ENCODE measurements at regions not wholly inside any gene's neighbourhood (a gene's known extent, or its start where the extent isn't known, plus 50 kb on each side); places are given as distances from the start of the nearest gene placed in this dataset.
"Not testable (repeated sequence)": the region's sequence is repeated elsewhere in the genome, so short reads cannot be mapped to it uniquely, and the experiment has no call there.

DNA sequence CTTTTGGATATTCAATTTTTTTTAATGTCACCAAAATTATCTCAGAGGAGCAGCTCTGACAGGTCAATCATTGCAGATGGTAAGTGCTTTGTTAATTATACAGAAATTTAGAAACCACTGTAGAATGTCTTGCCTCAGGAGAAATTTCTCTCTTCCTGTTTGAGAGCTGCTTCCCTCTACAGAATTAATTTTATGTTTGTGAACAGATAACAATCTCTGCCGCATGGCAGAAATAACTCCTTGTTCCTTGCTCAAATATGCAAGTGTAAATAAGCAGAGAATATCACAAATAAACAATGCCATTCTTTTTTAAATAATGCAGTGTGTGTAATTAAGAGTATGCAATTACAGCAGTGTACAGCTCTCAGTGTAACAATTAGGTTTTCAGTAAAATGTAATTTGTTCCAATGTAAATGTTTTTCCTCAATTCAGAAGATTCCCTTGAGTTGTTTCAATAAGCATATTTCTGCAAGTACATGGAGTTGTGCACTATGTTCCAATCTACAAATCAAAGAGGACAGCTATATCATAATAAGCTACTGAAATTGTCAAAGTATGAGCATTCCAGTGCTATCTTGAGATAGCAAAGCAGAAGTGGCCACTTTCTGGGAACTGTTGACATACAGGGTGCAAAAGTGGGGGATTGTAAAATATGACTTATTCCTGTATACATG, 1012.8 kb downstream of the MAT2B start:
- DNase-seq (ENCODE audit: low spot score) = peak; percentile 14

DNA sequence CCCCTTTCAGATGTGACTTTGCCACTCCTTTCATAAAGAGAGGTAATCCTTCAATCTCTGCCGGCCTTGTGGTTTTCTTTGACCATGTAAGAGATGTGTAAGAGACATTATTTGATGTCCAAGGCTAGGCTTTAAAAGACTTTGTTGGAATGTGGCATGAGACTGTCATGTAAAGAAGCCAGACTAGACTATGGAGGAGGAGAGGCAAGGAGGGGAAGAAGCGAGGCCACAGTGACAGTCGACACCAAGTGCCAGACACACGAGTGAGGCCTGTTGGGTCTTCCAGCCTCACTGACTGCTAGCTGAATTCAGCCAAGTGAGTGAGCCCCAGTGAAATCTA, 1013.3 kb downstream of the MAT2B start:
- no peak for DNase-seq (ENCODE audit: low spot score)

DNA sequence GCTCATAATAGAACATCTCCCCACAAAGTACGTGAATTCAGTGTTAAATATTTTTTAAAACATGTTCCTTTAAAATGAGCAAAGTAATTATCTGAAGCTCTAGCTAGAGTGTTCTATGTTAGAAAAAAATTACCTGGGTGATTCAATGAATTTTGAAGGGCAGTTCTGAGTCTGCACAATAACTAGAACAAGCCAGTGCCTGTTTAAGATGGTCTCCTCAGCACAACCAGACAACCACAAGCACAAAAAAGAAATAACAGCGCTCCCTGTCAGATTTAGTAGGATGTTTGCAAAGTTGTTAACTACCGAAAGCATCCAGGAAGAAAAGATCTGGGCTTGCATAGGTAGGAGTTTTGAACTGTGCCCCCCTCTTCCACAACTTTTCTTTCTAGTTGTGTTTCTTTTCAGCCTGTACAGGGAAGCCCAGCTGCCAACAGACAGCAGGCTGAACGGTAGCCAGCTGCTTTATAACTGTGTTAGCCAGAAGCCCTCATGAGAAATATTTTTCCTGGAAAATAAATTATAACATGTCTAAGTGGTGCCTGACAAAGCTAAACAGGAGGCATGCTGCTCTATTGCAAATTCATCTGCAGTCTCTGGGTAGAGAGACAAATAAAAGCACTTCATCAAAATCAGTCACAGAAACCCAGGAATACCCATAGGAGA, 1026.9 kb downstream of the MAT2B start:
- no peak for DNase-seq (ENCODE audit: low spot score)

DNA sequence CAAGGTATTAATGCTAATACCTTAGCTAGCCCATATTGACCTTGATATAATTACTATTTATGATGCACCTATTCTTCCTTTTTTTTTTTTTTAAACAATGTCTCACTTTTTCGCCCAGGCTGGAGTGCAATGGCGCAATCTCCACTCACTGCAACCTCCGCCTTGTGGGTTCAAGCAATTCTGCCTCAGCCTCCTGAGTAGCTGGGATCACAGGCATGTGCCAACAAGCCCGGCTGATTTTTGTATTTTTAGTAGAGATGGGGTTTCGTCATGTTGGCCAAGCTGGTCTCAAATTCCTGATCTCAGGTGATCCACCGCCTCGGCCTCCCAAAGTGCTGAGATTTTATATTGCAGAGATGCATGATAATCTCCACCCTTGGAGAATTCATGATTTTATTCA, 1028.0 kb downstream of the MAT2B start:
- not testable (repeated sequence) for DNase-seq (ENCODE audit: low spot score)

GRCh38 chr5:164540174-164540573, 1034.8 kb downstream of the MAT2B start:
- no peak for DNase-seq (ENCODE audit: low spot score)

- DNase-seq (ENCODE audit: low spot score) = no peak
Measured at GRCh38 chr5:164545507-164545906, 1040.1 kb downstream of the MAT2B start.

- no peak for DNase-seq (ENCODE audit: low spot score)
Measured at GRCh38 chr5:164553851-164554250, 1048.4 kb downstream of the MAT2B start.

- DNase-seq (ENCODE audit: low spot score) = no peak
Measured at GRCh38 chr5:164555809-164556208, 1050.4 kb downstream of the MAT2B start.

DNA sequence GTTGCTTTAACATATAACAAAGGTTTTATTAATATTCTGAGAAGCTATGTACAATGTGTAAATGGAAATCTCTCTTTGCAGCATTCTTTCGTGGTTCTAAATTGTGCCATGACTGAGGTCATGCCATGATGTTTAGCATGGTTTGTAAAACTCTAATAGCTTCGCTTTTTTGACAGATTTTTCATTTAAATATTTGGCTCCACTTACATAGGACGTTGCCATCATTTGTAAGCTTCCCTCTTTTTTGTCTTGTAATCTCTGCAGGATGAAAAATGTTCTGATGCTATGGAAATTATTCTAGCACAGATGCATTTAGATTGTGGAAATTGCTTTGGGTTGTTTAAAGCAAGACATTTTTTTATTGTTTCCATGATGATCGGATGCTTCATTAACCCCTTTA, 1054.8 kb downstream of the MAT2B start:
- DNase-seq (ENCODE audit: low spot score) = no peak

DNA sequence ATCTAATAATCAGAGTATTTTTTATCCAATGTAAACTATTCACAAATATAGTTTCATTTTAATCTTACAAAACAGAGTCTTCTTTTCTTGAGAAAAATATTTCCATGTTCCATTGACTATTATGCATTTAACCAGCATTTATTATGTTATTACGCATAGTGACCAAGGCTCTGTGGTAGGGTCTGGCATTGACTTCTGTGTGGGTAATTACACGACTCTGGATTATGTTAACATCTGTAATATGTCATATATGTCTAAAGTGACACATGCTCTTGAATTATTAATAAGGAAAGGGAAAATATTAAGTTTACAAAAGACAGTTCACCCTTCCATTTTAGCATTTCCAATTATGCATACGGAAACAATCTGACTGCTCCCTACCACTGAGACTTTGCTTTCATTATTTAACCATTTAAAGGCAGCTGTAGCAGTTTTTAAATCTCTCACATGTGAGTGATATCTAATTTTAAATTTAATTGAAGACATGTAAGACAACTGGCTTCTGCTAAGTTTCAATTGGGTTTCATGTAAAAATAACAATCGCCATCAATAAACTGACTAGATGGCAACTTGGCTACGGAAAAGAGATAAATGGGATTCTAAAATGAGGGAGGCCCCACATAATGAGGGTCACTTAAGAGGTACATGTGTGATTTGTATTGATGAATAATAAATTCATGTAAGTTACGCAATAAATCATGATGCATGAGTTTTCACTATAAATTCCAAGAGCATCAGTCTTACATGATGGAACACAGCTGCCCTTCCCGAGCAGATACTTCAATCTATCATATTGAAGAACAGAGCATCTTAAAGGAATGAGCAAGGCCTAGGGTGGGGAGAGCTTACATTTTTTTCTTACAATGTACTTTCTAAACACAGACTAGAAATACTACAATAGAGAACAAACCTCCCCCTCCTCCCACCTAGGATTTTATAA, 1056.8 kb downstream of the MAT2B start:
- no peak for DNase-seq (ENCODE audit: low spot score)

DNA sequence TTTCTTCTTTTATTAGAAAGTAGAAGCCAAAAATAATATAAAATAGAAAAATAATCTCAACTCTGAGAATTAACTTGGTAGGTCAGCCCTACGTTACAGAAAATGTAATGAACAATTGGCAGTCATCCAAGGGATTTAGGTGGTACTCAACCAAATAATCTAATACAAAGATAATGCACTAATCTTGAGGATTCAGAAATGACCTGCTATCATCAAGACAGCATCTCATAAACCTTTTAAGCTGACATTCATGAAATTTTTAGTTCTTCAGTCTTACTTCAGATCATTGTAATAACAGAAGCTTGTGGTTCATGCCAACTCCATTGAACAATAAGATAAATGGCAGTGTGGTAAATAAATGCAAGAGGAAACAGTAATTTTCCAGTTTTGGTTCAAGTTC, 1058.0 kb downstream of the MAT2B start:
- DNase-seq (ENCODE audit: low spot score) = no peak

DNA sequence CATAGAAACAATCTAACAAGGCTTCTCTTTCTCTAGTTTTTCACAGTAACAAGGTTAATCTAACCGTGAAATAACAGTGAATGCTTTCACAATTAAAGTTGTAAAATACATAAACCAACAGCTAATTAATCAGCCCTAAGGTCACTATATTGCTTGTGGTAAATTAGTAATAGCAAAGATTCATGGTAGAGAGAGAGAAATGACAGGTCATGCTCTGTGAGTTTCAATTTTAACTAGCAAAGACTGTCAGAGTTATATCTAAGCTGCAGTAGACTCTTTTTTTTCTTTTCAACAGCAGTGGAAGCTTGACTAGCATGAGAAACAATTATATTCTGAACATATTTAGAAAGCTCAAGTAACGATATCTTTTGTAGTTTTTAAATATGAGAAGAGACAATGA, 1068.0 kb downstream of the MAT2B start:
- DNase-seq (ENCODE audit: low spot score) = no peak

DNA sequence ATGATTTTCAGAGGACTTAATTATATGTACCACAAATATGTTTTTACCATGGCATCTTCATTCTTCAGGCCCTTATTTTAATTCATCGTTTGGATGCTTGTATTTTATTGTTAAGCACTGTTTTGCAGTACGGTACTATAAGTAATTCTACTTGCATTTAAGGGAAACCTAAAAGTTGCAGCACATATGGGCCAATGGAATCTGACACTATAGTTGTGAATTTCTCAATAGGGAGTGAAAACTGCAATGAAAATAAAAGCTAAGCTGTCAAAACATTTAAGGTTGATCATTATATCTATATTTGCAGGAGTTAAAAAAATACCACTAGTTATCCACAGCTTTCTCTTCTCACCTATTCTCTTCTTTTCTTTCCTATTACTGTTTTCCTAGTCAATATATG, 1071.8 kb downstream of the MAT2B start:
- no peak for DNase-seq (ENCODE audit: low spot score)

DNA sequence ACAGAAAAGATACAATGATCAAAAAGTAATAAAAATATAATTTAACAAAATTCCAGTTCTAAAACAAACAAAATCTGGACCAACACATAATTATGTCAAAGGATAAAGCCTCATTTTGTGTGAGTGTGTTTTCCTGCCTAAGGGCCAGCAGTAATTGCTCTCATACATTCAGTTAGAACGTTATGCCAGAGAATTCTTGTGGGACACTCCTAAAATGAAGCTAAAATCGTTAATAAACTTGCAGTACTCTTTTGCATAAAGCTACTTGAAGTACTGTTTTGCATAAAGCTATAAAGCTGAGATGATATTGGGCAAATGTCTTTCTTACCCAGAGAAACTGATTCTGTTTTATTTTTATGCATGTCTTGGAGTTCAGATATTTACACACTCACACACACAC, 1072.3 kb downstream of the MAT2B start:
- no peak for DNase-seq (ENCODE audit: low spot score)

- DNase-seq (ENCODE audit: low spot score) = no peak
Measured at GRCh38 chr5:164578401-164578800, 1073.0 kb downstream of the MAT2B start.

GRCh38 chr5:164578911-164579310, 1073.5 kb downstream of the MAT2B start:
- no peak for DNase-seq (ENCODE audit: low spot score)

GRCh38 chr5:164580155-164580554, 1074.7 kb downstream of the MAT2B start:
- DNase-seq (ENCODE audit: low spot score) = no peak

GRCh38 chr5:164581889-164582288, 1076.5 kb downstream of the MAT2B start:
- no peak for DNase-seq (ENCODE audit: low spot score)

DNA sequence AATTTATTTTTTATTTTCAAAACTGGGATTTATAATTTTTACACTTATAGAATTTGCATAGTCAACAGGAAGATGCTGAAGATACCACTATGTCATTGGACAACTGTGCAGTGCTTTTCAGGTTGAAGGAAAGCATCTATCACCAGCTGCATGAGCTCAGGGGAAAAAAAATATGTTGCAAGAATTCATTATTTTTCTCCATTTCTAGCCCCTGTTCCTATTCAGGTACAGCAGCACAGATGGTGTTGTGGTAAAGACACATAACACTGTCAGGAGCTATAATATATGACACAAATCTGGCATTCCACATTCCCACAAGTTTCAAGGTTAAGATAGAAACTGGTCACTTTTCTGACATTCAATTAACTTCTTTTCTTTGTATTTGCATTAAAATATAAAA, 1088.6 kb downstream of the MAT2B start:
- no peak for DNase-seq (ENCODE audit: low spot score)

GRCh38 chr5:164597293-164597900, 1092.0 kb downstream of the MAT2B start:
- no peak for DNase-seq (ENCODE audit: low spot score)

DNA sequence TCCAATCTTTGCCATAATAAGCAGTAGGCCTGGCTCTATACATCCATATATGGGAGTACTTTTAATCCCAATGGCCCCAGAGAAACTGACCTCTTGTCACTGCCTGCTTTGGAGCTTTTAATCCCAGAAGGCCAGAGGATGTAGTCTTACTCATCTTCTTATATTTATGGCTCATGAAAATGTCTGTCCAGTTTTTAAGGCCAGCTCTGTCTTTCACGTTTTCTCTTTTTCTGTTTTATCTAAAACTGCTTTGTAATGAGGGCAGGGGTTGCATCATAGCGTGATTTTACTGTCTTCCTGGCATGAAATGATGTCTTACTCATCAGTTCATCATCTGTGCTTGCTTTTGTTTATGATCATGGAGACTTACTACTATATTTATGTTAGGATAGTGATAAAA, 1094.9 kb downstream of the MAT2B start:
- peak; percentile 45 for DNase-seq (ENCODE audit: low spot score)

DNA sequence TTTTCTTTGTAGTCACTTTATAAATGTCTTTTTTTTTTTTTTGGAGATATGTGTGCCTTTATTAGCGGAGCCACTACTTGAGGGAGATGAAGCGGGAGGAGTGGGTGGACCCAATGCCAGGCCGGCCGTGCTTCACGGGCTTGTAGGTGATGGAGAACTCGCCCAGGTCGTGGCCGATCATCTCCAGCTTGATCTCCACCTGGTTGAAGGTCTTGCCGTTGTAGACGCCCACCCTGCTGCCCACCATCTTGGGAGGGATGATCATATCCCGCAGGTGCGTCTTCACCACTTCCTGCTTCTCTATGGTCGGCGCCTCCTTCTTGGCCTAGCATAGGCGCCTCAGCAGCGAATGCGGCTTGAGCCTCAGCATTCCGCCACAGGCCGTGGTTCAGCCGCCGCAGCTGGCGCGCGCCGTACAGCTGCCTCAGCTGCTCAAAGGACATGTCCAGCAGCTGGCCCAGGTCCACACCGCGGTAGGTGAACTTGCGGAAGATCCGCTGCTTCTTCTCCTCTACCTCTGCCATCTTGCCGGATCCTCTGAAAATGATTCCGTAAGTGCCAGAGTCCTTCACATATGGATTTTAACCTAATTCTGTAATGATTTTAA, 1095.6 kb downstream of the MAT2B start:
- no peak for DNase-seq (ENCODE audit: low spot score)

Data from COLO829 (cell line).